SK-N-MC (cell line): ENCODE measurements at regions not wholly inside any gene's neighbourhood (a gene's known extent, or its start where the extent isn't known, plus 50 kb on each side); places are given as distances from the start of the nearest gene placed in this dataset.

Source experiments
- EZH2 ChIP-seq: fragments of 200-600 bp; sonication (generic); IDR thresholded peaks from one replicate; pipeline ENCODE4 v1.6.1; 2017; ENCODE audit warnings: antibody characterized with exemption
- POLR2AphosphoS5 ChIP-seq: IDR thresholded peaks from 2 replicates; pipeline ENCODE4 v1.6.1; 2012; ENCODE audit warnings: mild to moderate bottlenecking, low read depth, low read length, borderline replicate concordance

DNA sequence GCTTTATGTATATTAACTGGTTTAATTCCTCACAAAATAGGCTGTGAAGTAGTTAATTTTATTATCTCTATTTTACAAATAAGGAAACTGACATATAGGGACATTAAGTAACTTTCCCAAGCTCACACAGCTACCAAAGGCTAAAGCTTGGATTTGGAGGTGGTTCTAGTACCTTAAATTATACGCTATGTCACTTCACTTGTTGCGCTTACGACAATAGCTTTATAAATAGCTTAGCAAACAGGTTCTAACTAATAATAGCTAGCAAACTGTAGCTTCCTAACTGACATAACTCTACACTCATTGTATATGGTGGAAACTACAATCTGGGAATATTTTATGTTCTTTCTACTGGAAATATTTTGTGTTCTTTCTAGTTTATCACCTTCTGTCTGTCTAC lies 666.4 kb upstream of the CPEB2 start:
- TF ChIP-seq POLR2AphosphoS5, result no peak
- no peak for TF ChIP-seq EZH2
